ENCODE measurements at regions not wholly inside any gene's neighbourhood (a gene's known extent, or its start where the extent isn't known, plus 50 kb on each side); places are given as distances from the start of the nearest gene placed in this dataset.

DNA sequence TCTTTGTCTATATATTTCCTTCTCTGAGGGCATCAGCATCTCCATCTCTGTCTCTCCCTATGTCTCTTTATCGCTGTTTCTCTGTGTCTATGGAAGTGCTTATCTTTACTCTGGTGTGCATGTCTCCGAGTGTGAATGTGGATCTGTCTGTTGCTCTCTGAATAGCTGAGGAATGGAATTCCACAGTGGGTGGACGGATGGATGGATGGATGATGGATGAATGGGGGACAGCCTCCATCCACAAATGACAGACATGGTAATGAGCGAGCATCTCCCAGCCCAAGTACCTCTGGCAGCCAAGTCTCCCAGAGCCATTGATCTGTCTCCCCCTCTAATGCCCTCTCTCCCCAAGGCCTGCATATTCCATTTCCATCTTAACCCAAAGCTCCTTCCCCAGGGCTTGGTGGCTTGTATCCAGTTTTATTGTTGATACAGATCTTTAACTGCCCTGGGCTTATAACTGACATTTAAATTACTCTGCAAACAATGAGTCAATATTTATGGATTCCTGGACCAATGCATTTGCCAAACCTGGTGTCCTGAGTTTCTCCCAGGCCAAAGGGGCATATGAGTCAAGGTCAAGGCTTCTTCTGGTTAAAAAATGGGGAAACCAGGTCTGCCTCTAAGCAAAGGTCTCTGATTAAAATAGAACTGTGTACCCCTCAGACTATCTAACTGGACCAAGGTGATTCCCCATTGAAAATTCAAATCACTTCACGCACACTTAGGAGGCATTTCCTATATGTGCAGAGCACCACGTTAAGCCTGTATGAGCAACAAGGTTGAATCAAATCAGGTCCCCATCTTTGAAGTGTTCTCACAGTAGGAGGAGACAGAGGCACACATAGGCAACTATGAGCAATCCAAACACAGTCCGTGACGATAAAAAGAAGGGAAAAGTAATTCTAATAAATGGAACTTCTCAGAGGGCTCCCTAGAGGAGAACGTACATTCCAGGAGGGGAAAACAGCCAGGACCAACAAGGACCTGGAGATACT lies 109.9 kb downstream of the TLE3 start:
- TF ChIP-seq, protein P1, sequence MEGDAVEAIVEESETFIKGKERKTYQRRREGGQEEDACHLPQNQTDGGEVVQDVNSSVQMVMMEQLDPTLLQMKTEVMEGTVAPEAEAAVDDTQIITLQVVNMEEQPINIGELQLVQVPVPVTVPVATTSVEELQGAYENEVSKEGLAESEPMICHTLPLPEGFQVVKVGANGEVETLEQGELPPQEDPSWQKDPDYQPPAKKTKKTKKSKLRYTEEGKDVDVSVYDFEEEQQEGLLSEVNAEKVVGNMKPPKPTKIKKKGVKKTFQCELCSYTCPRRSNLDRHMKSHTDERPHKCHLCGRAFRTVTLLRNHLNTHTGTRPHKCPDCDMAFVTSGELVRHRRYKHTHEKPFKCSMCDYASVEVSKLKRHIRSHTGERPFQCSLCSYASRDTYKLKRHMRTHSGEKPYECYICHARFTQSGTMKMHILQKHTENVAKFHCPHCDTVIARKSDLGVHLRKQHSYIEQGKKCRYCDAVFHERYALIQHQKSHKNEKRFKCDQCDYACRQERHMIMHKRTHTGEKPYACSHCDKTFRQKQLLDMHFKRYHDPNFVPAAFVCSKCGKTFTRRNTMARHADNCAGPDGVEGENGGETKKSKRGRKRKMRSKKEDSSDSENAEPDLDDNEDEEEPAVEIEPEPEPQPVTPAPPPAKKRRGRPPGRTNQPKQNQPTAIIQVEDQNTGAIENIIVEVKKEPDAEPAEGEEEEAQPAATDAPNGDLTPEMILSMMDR (IDR thresholded peaks at IDR 0.05) = no peak
- TF ChIP-seq POLR2A (IDR thresholded peaks at IDR 0.05) = no peak
